Esophagus (tissue), 2 donors: ENCODE measurements at regions not wholly inside any gene's neighbourhood (a gene's known extent, or its start where the extent isn't known, plus 50 kb on each side); places are given as distances from the start of the nearest gene placed in this dataset.

Source experiments
- H3K27ac ChIP-seq, 2 donors: one replicate each; pipeline ENCODE4 v1.5.1; 2013; ENCODE audit warnings: low read depth in 2 of 2, mild to moderate bottlenecking in 2 of 2, inconsistent platforms in 1 of 2, low read length in 1 of 2, moderate library complexity in 1 of 2
- H3K27me3 ChIP-seq, 2 donors: one replicate each; pipeline ENCODE4 v1.6.1; 2013; ENCODE audit warnings: low read length in 2 of 2, control low read depth in 1 of 2, mild to moderate bottlenecking in 1 of 2; ENCODE audit not compliant: insufficient read depth in 2 of 2, control insufficient read depth in 1 of 2
- H3K36me3 ChIP-seq, 2 donors: one replicate each; pipeline ENCODE4 v1.6.1; 2013; ENCODE audit warnings: low read length in 1 of 2; ENCODE audit not compliant: control insufficient read depth in 2 of 2, insufficient read depth in 2 of 2
- H3K4me1 ChIP-seq, 2 donors: one replicate each; pipeline ENCODE4 v1.6.1; 2013; ENCODE audit warnings: low read length in 1 of 2; ENCODE audit not compliant: control insufficient read depth in 2 of 2, insufficient read depth in 2 of 2
- H3K4me3 ChIP-seq, 2 donors: one replicate each; pipeline ENCODE4 v1.5.1; 2013; ENCODE audit warnings: low read length in 2 of 2, mild to moderate bottlenecking in 2 of 2, low read depth in 1 of 2, moderate library complexity in 1 of 2
- H3K9me3 ChIP-seq, 2 donors: one replicate each; pipeline ENCODE4 v1.6.1; 2013; ENCODE audit warnings: mild to moderate bottlenecking in 2 of 2, low read depth in 1 of 2, low read length in 1 of 2, moderate library complexity in 1 of 2; ENCODE audit not compliant: control insufficient read depth in 2 of 2, insufficient read depth in 1 of 2
- WGBS, 2 donors: extraction: QIAGEN DNeasy Blood & Tissue Kit; methylation state at CpG; one replicate each; pipeline ENCODE4 v1.1.7; 2013; 5-methylcytosine and 5-hydroxymethylcytosine counted together
- donor health status: healthy with polysubstance abuse.
- donor health status: Bipolar disorder and iron deficiency.

DNA sequence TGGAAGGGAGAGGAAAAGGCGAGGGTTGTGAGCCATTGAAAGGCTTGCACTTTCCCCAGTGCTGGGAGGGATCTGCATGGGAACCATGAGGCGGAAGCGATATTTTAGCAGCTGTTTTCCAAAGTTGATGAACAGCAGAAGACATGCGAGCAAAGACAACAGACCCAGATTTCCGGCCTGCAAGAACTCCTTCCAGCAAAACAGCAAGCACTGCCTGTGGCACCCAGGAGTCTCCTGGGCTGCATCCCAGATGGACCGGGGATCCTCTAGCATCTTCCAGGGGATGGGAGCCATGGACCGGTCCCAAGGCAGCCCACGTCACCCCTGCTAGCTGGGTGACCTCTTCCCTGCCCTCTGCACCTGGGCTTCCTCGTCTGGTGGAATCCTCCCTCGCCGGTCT is 162.8 kb downstream of the IRF8 start:
- Histone ChIP-seq H3K4me3 (no peak overlapping the region), H3K4me1 (peaks cover 3% of the 10 kb centered on the region in 2 donors), H3K9me3 (no peaks in the 10 kb centered on the region), H3K36me3 (no peaks in the 10 kb centered on the region), H3K27ac (no peak overlapping the region), H3K27me3 (no peaks in the 10 kb centered on the region)
- 67 to 71% methylated on average over 11 of the region's 11 CpGs for WGBS, 2 donors

DNA sequence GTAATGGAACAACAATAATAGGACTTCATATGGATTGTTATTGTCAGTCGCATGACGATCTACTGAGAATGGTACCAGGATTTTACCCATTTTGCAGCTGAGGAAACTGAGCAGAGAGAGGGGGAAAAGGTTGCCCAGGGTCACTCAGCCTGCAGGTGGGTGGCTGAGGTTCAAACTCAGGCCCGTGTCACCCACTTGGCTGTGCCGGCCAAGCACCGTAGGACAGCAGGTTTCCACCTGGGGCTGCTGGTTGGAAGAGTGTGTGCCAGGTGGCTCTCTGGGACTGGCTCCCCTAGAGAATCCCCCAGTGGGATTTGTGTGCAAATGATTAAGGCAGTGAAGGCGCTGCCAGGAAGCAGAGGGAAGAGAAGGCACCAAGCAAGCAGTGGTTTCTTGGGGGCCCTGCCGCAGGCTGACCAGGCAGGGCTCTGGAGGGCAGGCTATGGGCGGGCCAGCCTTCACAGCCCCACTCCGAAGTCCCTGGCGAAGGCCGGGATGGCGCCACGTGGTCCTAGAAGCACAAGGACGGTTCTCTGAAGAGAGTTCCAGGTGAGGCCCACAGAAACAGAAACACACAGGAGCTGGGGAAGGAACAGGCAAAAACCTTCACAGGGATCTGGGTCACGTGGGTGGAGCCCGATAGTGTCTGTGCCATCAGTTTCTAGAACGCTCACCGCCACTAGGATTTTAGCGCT is 163.5 kb downstream of the IRF8 start:
- Histone ChIP-seq H3K4me3 (no peak overlapping the region), H3K27ac (peak overlapping the region in 1 of 2 donors; percentile 8), H3K36me3 (no peaks in the 10 kb centered on the region), H3K4me1 (peaks cover 3% of the 10 kb centered on the region in 2 donors), H3K27me3 (no peaks in the 10 kb centered on the region), H3K9me3 (no peaks in the 10 kb centered on the region)
- 84 to 88% methylated on average over 19 of the region's 19 CpGs for WGBS, 2 donors

DNA sequence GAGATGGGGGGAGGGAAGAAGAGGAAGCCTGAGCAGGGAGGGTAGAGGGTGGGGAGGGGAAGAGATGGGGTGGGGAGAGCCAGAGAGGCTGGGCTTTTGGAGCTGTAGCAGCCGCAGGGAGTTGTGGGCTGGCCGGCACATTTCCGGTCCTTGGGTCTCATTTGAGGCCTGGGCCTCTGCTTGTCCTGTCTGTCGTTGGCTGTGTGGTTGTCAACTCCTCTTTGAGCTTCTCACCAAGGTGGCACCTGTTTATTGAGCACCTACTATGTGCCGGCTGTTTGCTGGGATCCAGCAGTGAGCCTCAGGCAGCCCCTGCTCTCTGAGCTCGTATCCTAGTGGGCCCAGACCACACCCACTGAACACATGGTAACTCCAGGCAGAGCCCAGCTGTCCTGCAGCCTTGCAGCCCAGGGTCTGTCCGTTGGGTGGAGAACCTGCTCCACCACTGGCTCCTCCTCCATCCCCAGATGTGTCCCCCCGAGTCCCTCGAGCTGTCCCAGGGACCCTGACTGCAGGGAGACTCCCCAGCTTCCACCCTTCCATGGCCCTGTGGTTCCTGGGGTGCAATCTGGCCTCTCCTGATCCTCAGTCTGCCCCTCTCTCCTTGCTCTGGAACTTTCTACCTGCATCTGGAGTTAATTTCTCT is 164.9 kb downstream of the IRF8 start:
- Histone ChIP-seq H3K9me3 (no peaks in the 10 kb centered on the region), H3K27me3 (no peaks in the 10 kb centered on the region), H3K4me1 (peaks cover 3% of the 10 kb centered on the region in 2 donors), H3K4me3 (no peak overlapping the region), H3K27ac (no peak overlapping the region), H3K36me3 (no peaks in the 10 kb centered on the region)
- WGBS, 2 donors: 56 to 63% methylated on average over 8 to 9 of the region's 9 CpGs

DNA sequence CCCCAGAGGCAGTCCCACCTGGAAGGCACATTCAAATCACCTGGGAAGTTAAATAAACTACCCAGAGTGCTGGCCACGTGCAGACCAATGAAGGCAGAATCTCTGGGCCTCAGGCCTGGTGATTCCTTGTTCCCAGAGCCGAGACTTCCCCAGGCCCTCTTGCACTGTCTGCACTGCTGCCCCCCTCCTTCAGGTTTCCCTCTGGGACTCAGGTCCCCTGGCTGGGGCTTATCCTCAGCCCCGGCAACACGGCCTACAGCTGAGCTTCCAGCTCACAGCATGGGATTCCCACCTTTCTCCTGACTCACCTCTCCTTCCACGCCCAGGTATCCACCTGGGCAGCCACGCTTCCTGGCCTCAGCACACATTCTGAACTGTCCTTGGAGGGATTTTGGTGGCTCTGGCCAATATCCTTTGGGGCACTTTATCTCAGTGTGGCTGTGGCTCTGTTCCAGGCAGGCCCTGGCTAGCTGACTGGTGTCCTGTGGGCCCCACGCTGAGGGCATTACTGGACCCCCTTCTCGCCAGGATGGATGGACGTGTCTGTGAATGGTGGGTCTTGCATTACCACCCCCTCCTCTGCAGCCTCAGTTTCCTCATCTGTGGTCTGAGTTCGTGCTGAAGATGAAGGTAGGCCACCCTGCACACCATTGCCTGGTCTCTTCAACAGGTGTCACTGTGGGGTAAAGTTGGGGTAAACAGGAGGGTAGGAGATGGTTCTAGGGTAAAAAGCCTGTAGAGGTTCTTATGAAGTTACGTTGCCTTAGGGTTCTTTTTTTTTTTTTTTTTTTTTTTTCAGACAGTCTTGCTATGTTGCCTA is 165.7 kb downstream of the IRF8 start:
- Histone ChIP-seq H3K27ac (no peak overlapping the region), H3K27me3 (no peaks in the 10 kb centered on the region), H3K36me3 (no peaks in the 10 kb centered on the region), H3K9me3 (no peaks in the 10 kb centered on the region), H3K4me3 (no peak overlapping the region), H3K4me1 (no peaks in the 10 kb centered on the region)
- 81 to 83% methylated on average over 11 of the region's 11 CpGs for WGBS, 2 donors

- H3K27me3 ChIP-seq: no peaks in the 10 kb centered on the region
- H3K27ac ChIP-seq: no peak overlapping the region
- H3K36me3 ChIP-seq: no peaks in the 10 kb centered on the region
- no peak overlapping the region for H3K4me3 ChIP-seq
- 72% methylated on average over 6 of the region's 6 CpGs for WGBS, 2 donors
- H3K9me3 ChIP-seq: no peaks in the 10 kb centered on the region
- H3K4me1 ChIP-seq: no peaks in the 10 kb centered on the region
These were observed 166.7 kb downstream of the IRF8 start for GRCh38 chr16:86065711-86066110.

- H3K9me3 ChIP-seq: no peaks in the 10 kb centered on the region
- no peak overlapping the region for H3K27ac ChIP-seq
- H3K36me3 ChIP-seq: no peaks in the 10 kb centered on the region
- H3K27me3 ChIP-seq: no peaks in the 10 kb centered on the region
- no peaks in the 10 kb centered on the region for H3K4me1 ChIP-seq
- 88 to 89% methylated on average over 17 of the region's 17 CpGs for WGBS, 2 donors
- H3K4me3 ChIP-seq: no peak overlapping the region
These were observed 167.8 kb downstream of the IRF8 start for GRCh38 chr16:86066811-86067210.

DNA sequence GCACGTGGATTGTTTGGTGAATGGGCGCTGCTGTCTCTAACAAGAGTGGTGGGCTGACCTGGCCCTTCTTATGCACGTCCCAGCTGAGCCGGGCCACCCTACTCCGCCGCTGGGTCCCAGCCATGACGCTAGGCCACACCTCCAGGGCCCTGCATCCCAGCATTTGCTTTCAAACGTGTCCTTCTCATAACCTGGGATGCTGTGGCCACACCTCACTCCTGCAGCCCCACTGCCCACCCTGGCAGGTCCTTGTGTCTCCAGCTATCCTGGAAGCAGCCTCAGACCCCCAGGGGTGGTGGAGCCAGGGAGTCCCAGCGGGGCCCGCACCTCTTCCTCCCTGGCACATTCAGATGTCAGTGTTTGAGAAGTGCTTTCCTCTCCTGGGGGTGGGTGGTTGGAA is 168.6 kb downstream of the IRF8 start:
- Histone ChIP-seq H3K27ac (no peak overlapping the region), H3K4me1 (no peaks in the 10 kb centered on the region), H3K36me3 (no peaks in the 10 kb centered on the region), H3K4me3 (no peak overlapping the region), H3K27me3 (no peaks in the 10 kb centered on the region), H3K9me3 (no peaks in the 10 kb centered on the region)
- 85 to 88% methylated on average over 10 of the region's 10 CpGs for WGBS, 2 donors

GRCh38 chr16:86067936-86068335 is 169.0 kb downstream of the IRF8 start:
- WGBS, 2 donors: 82 to 94% methylated on average over 8 of the region's 8 CpGs
- H3K36me3 ChIP-seq: no peaks in the 10 kb centered on the region
- H3K27ac ChIP-seq: no peak overlapping the region
- no peaks in the 10 kb centered on the region for H3K27me3 ChIP-seq
- H3K4me1 ChIP-seq: no peaks in the 10 kb centered on the region
- H3K9me3 ChIP-seq: no peaks in the 10 kb centered on the region
- no peak overlapping the region for H3K4me3 ChIP-seq

- no peak overlapping the region for H3K4me3 ChIP-seq
- WGBS, 2 donors: 94 to 96% methylated on average over 8 of the region's 8 CpGs
- H3K27ac ChIP-seq: no peak overlapping the region
- no peaks in the 10 kb centered on the region for H3K27me3 ChIP-seq
- no peaks in the 10 kb centered on the region for H3K9me3 ChIP-seq
- H3K36me3 ChIP-seq: no peaks in the 10 kb centered on the region
- H3K4me1 ChIP-seq: no peaks in the 10 kb centered on the region
These were observed 169.8 kb downstream of the IRF8 start for GRCh38 chr16:86068722-86069121.
